SK-N-SH (cell line): ENCODE measurements at regions not wholly inside any gene's neighbourhood (a gene's known extent, or its start where the extent isn't known, plus 50 kb on each side); places are given as distances from the start of the nearest gene placed in this dataset.

Source experiments
- CTCF ChIA-PET: fragments of 300-600, 350-600 bp; formaldehyde crosslinking; extraction: SDS; loops from one replicate; lab custom pipeline; 2021; lab: Yijun Ruan, JAX
- POLR2A ChIA-PET: fragments of 350-600 bp; sonication (Branson Sonifier 250); formaldehyde crosslinking; extraction: SDS; loops from one replicate; lab custom pipeline; 2020; ENCODE audit warnings: antibody characterized with exemption, inconsistent platforms; lab: Yijun Ruan, JAX
- DNase-seq: peaks from one replicate; pipeline ENCODE4 v3.0.0; 2012
- H2AFZ ChIP-seq: fragments of 200-600 bp; sonication (generic); 2 replicates; pipeline ENCODE4 v1.8.1; 2016; ENCODE audit warnings: antibody characterized with exemption, mild to moderate bottlenecking, low read depth
- H3F3A ChIP-seq: fragments of 200-600 bp; sonication (generic); replicated peaks from 2 replicates; pipeline ENCODE3; 2016; ENCODE audit warnings: antibody characterized with exemption, mild to moderate bottlenecking; ENCODE audit not compliant: insufficient read depth
- H3K27ac ChIP-seq, 2 experiments: fragments of 200-500 bp in 1 of 2; fragments of 200-600 bp in 1 of 2; sonication (Bioruptor generic) in 1 of 2; sonication (generic), shearing (Covaris generic) in 1 of 2; 2 replicates each; pipeline versions ENCODE4 v1.5.1 to v1.6.1; 2014 to 2016; ENCODE audit warnings: low read depth in 2 of 2, inconsistent platforms in 1 of 2, low read length in 1 of 2, mild to moderate bottlenecking in 1 of 2, mixed read lengths in 1 of 2
- H3K27me3 ChIP-seq: fragments of 200-600 bp; sonication (generic), shearing (Covaris generic); 2 replicates; pipeline ENCODE4 v1.6.1; 2016; ENCODE audit warnings: mixed run types; ENCODE audit not compliant: insufficient read depth
- H3K36me3 ChIP-seq, 2 experiments: fragments of 200-500 bp in 1 of 2; fragments of 200-600 bp in 1 of 2; sonication (Bioruptor generic) in 1 of 2; sonication (generic) in 1 of 2; replicated peaks in 1 of 2; 2 replicates each; pipeline versions ENCODE3 to v1.5.1; 2014 to 2016; ENCODE audit warnings: low read length in 1 of 2, mild to moderate bottlenecking in 1 of 2; ENCODE audit not compliant: insufficient read depth in 2 of 2, control insufficient read depth in 1 of 2
- H3K4me1 ChIP-seq, 2 experiments: fragments of 200-500 bp in 1 of 2; fragments of 200-600 bp in 1 of 2; sonication (Bioruptor generic) in 1 of 2; sonication (generic), shearing (Covaris generic) in 1 of 2; 2 replicates each; pipeline versions ENCODE4 v1.5.1 to v1.6.1; 2014 to 2016; ENCODE audit warnings: low read depth in 1 of 2, low read length in 1 of 2, mixed run types in 1 of 2; ENCODE audit not compliant: insufficient read depth in 2 of 2, control insufficient read depth in 1 of 2
- H3K4me2 ChIP-seq: fragments of 200-600 bp; sonication (generic), shearing (Covaris generic); 2 replicates; pipeline ENCODE4 v1.6.1; 2017; ENCODE audit warnings: mixed run types
- H3K4me3 ChIP-seq, 2 experiments: fragments of 200-500 bp in 1 of 2; fragments of 200-600 bp in 1 of 2; sonication (Bioruptor generic) in 1 of 2; sonication (generic), shearing (Covaris generic) in 1 of 2; 2 replicates each; pipeline versions ENCODE4 v1.5.1 to v1.8.1; 2014 to 2016; ENCODE audit warnings: low read depth in 2 of 2, inconsistent platforms in 1 of 2, low read length in 1 of 2, mild to moderate bottlenecking in 1 of 2, mixed read lengths in 1 of 2, moderate library complexity in 1 of 2
- H3K79me2 ChIP-seq: fragments of 200-600 bp; sonication (generic); 2 replicates; pipeline ENCODE4 v1.8.1; 2017; ENCODE audit warnings: mild to moderate bottlenecking; ENCODE audit not compliant: insufficient read depth
- H3K9ac ChIP-seq: fragments of 200-600 bp; sonication (generic); 2 replicates; pipeline ENCODE4 v1.6.1; 2017; ENCODE audit warnings: mixed run types
- H3K9me2 ChIP-seq: fragments of 200-600 bp; sonication (generic); 2 replicates; pipeline ENCODE4 v1.6.1; 2017; ENCODE audit warnings: mixed run types
- H3K9me3 ChIP-seq: fragments of 200-600 bp; sonication (generic); 2 replicates; pipeline ENCODE4 v1.6.1; 2017; ENCODE audit warnings: mixed run types, mild to moderate bottlenecking, moderate library complexity
- H4K20me1 ChIP-seq: fragments of 200-600 bp; sonication (generic); 2 replicates; pipeline ENCODE4 v1.6.1; 2017; ENCODE audit warnings: mild to moderate bottlenecking, mixed run types; ENCODE audit not compliant: insufficient read depth
- CHD2 ChIP-seq: fragments of 150-350 bp; IDR thresholded peaks from 2 replicates; pipeline ENCODE4 v1.6.1; 2018; ENCODE audit warnings: low read length; ENCODE audit not compliant: partially characterized antibody
- CTCF ChIP-seq: fragments of 200-600 bp; sonication (generic); IDR thresholded peaks from 2 replicates; pipeline ENCODE4 v1.6.1; 2017; ENCODE audit warnings: antibody characterized with exemption, mild to moderate bottlenecking, moderate library complexity
- EP300 ChIP-seq, 2 experiments: IDR thresholded peaks; 2 replicates each; pipeline versions ENCODE4 v1.4.0 to v1.6.1; 2012; ENCODE audit warnings: borderline replicate concordance in 1 of 2, low read depth in 1 of 2, low read length in 1 of 2
- FOXM1 ChIP-seq: IDR thresholded peaks from 2 replicates; pipeline ENCODE4 v1.4.0; 2012; ENCODE audit warnings: low read depth, mild to moderate bottlenecking
- GABPA ChIP-seq: IDR thresholded peaks from 2 replicates; pipeline ENCODE4 v1.4.0; 2012; ENCODE audit warnings: low read depth, mild to moderate bottlenecking
- GATA2 ChIP-seq: sonication (generic); formaldehyde crosslinking; IDR thresholded peaks from 2 replicates; pipeline ENCODE4 v1.5.0; 2020; ENCODE audit warnings: mild to moderate bottlenecking, missing genetic modification reagents
- JUND ChIP-seq: IDR thresholded peaks from 2 replicates; pipeline ENCODE4 v1.4.0; 2012
- MEF2A ChIP-seq: IDR thresholded peaks from 2 replicates; pipeline ENCODE4 v1.4.0; 2012; ENCODE audit warnings: low read depth, borderline replicate concordance
- NFIC ChIP-seq: IDR thresholded peaks from 2 replicates; pipeline ENCODE4 v1.4.0; 2012; ENCODE audit warnings: borderline replicate concordance
- POLR2AphosphoS5 ChIP-seq: IDR thresholded peaks from 2 replicates; pipeline ENCODE4 v1.6.1; 2012; ENCODE audit warnings: low read depth, low read length
- RAD21 ChIP-seq: IDR thresholded peaks from 2 replicates; pipeline ENCODE4 v1.6.1; 2012; ENCODE audit warnings: mild to moderate bottlenecking, low read length
- RCOR1 ChIP-seq: fragments of 150-350 bp; IDR thresholded peaks from 2 replicates; pipeline ENCODE4 v1.6.1; 2017; ENCODE audit warnings: antibody characterized with exemption, low read length
- REST ChIP-seq: IDR thresholded peaks from 2 replicates; pipeline ENCODE4 v1.6.1; 2012; ENCODE audit warnings: mild to moderate bottlenecking, low read depth, low read length, moderate library complexity
- RXRA ChIP-seq: IDR thresholded peaks from 2 replicates; pipeline ENCODE4 v1.4.0; 2012; ENCODE audit warnings: low read depth, mild to moderate bottlenecking, borderline replicate concordance
- SIN3A ChIP-seq: IDR thresholded peaks from 2 replicates; pipeline ENCODE4 v1.6.1; 2012; ENCODE audit warnings: low read depth, mild to moderate bottlenecking, low read length, moderate library complexity, borderline replicate concordance
- SMC3 ChIP-seq: IDR thresholded peaks from 2 replicates; pipeline ENCODE4 v1.6.1; 2012; ENCODE audit warnings: low read depth, low read length, improper control_type of control experiment
- TCF12 ChIP-seq: IDR thresholded peaks from 2 replicates; pipeline ENCODE4 v1.4.0; 2012
- YY1 ChIP-seq: IDR thresholded peaks from 2 replicates; pipeline ENCODE4 v1.4.0; 2012; ENCODE audit warnings: low read depth, mild to moderate bottlenecking
- whole genome bisulfite sequencing: methylation state at CpG from one replicate; pipeline ENCODE4 v1.1.6; 2017; ENCODE audit warnings: low lambda C conversion rate; 5-methylcytosine and 5-hydroxymethylcytosine counted together
- TF ChIP-seq, protein P1 (sequence below): IDR thresholded peaks from 2 replicates; pipeline ENCODE4 v1.4.0; 2012; ENCODE audit warnings: low read depth
- TF ChIP-seq, protein P2 (sequence below): IDR thresholded peaks from 2 replicates; pipeline ENCODE4 v1.4.0; 2012; ENCODE audit warnings: low read depth, borderline replicate concordance

DNA sequence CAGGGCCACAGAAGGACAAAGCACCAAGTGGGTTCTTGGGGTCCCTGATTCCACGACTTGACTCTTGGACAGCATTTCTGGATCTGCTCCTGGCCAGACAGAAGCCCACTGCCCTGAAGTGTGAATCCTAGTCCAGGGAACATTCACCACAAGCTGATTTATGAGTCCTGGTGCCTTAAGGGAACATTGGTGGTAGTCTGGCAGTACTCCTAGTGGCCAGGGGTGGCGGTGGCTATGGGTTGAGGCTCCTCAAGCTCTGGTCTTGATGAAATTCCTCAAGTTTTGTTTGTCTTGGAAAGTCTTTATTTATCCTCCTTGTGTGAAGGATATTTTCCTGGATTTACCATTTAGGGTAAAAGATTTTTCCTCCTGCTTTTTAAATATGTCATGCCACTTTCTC lies 307.5 kb downstream of the PYDC2 start:
- no peaks in the 10 kb centered on the region for H3K4me1 ChIP-seq
- CTCF ChIA-PET, result no interaction called here

DNA sequence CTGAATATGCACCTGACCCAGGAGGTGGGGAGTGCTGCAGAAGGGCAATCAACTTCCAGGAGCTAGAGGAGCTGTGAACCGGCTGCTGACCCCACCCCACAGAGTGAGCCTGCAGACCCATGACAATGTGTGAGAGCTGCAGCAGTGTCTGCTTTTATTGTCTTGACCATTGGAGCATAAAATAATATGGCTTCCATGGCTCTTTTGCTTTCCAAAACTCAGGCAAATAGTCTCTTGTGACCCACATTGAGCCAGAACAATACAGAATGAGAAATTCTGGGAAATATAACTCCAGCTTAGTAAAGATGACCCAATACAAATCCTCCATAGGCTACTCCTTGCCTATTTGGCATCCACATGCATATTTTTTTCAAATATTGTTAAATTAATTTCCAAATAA lies 309.6 kb downstream of the PYDC2 start:
- H3K9me3 ChIP-seq, result no peaks in the 10 kb centered on the region
- no peak for DNase-seq
- no peak overlapping the region for H2AFZ ChIP-seq
- H3F3A ChIP-seq, result no peaks in the 10 kb centered on the region
- 13% methylated on average over 1 of the region's 1 CpG for WGBS
- no peaks in the 10 kb centered on the region for H4K20me1 ChIP-seq
- ChIA-PET CTCF (no interaction called here), POLR2A (no interaction called here)
- H3K9me2 ChIP-seq, result no peaks in the 10 kb centered on the region
- no peak overlapping the region for H3K4me3 ChIP-seq
- no peak overlapping the region for H3K9ac ChIP-seq
- H3K27me3 ChIP-seq, result no peaks in the 10 kb centered on the region
- H3K4me2 ChIP-seq, result no peak overlapping the region
- H3K36me3 ChIP-seq, result peaks cover 0 to 3% of the 10 kb centered on the region in 2 experiments
- no peaks in the 10 kb centered on the region for H3K79me2 ChIP-seq
- H3K27ac ChIP-seq, result no peak overlapping the region
- no peaks in the 10 kb centered on the region; a peak in 1 of 4 replicates for H3K4me1 ChIP-seq
- TF ChIP-seq SMC3 (no peak), JUND (no peak), YY1 (no peak), RAD21 (no peak), CHD2 (no peak), RXRA (no peak), SIN3A (no peak), RCOR1 (no peak), GABPA (no peak), FOXM1 (no peak), POLR2AphosphoS5 (no peak), MEF2A (no peak), TCF12 (no peak), GATA2 (CRISPR knock-in tag) (no peak), REST (no peak), NFIC (no peak), EP300 (IDR thresholded peaks at IDR 0.05; ENCODE audit: borderline replicate concordance in 1 of 2, low read depth in 1 of 2, low read length in 1 of 2) (no peak)
- TF ChIP-seq, protein P1, sequence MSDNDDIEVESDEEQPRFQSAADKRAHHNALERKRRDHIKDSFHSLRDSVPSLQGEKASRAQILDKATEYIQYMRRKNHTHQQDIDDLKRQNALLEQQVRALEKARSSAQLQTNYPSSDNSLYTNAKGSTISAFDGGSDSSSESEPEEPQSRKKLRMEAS, result no peak
- TF ChIP-seq, protein P2, sequence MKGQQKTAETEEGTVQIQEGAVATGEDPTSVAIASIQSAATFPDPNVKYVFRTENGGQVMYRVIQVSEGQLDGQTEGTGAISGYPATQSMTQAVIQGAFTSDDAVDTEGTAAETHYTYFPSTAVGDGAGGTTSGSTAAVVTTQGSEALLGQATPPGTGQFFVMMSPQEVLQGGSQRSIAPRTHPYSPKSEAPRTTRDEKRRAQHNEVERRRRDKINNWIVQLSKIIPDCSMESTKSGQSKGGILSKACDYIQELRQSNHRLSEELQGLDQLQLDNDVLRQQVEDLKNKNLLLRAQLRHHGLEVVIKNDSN, result no peak

More for the DNA sequence above, 307.5 kb downstream of the PYDC2 start:
- no peak overlapping the region for H3K9ac ChIP-seq
- peaks cover 0 to 3% of the 10 kb centered on the region in 2 experiments for H3K36me3 ChIP-seq
- H3K27ac ChIP-seq, result no peak overlapping the region
- no peaks in the 10 kb centered on the region for H3K9me3 ChIP-seq
- no peaks in the 10 kb centered on the region for H3K79me2 ChIP-seq
- POLR2A ChIA-PET, result no interaction called here
- no peaks in the 10 kb centered on the region for H3F3A ChIP-seq
- TF ChIP-seq RCOR1 (no peak), CTCF (peak; percentile 22; the same call in 1 of the 2 replicates)
- WGBS, result 5% methylated on average over 2 of the region's 2 CpGs
- no peak overlapping the region for H3K4me3 ChIP-seq
- no peaks in the 10 kb centered on the region for H3K27me3 ChIP-seq
- no peak for DNase-seq
- no peaks in the 10 kb centered on the region for H3K9me2 ChIP-seq
- H2AFZ ChIP-seq, result no peak overlapping the region
- no peak overlapping the region for H3K4me2 ChIP-seq
- H4K20me1 ChIP-seq, result no peaks in the 10 kb centered on the region
